ENCODE measurements at regions not wholly inside any gene's neighbourhood (a gene's known extent, or its start where the extent isn't known, plus 50 kb on each side); places are given as distances from the start of the nearest gene placed in this dataset.

- Mint-ChIP-seq H3K36me3 (no peaks in the 10 kb centered on the region), H3K27me3 (peaks cover 0 to 29% (median 14%) of the 10 kb centered on the region in 5 donors), H3K27ac (peak overlapping the region in 2 of 10 donors; percentile 10 to 58)
Observed at GRCh38 chr20:17878912-17879602, 89.5 kb downstream of the SNX5 start.

GRCh38 chr20:17878069-17878911 is 90.3 kb downstream of the SNX5 start:
- ATAC-seq, result no peak
- peak overlapping the region in 4 of 10 donors; percentile 10 to 58 (median 28) for H3K27ac Mint-ChIP-seq

More at GRCh38 chr20:17878912-17879602, 89.5 kb downstream of the SNX5 start:
- ATAC-seq (no peak), DNase-seq (no peak)
- peak overlapping the region in 1 of 10 donors; percentile 17 for H3K4me3 Mint-ChIP-seq
- H3K9me3 Mint-ChIP-seq, result no peaks in the 10 kb centered on the region
- POLR2A ChIA-PET, result no interaction called here
- H3K4me1 Mint-ChIP-seq, result peaks cover 4 to 37% (median 6%) of the 10 kb centered on the region in 4 donors

GRCh38 chr20:17875981-17876385 is 92.6 kb downstream of the SNX5 start:
- no peaks in the 10 kb centered on the region for H3K9me3 Mint-ChIP-seq
- ATAC-seq, result no peak

More at GRCh38 chr20:17878069-17878911, 90.3 kb downstream of the SNX5 start:
- H3K9me3 Mint-ChIP-seq, result no peaks in the 10 kb centered on the region
- POLR2A ChIA-PET, result no interaction called here
- no peak overlapping the region for H3K4me3 Mint-ChIP-seq
- H3K4me1 Mint-ChIP-seq, result peaks cover 4 to 40% (median 6%) of the 10 kb centered on the region in 4 donors
- DNase-seq, result no peak
- H3K27me3 Mint-ChIP-seq, result peaks cover 0 to 29% (median 13%) of the 10 kb centered on the region in 5 donors
- no peaks in the 10 kb centered on the region for H3K36me3 Mint-ChIP-seq

GRCh38 chr20:17875106-17875980 is 93.3 kb downstream of the SNX5 start:
- no peaks in the 10 kb centered on the region for H3K36me3 Mint-ChIP-seq
- ATAC-seq, result no peak
- H3K4me3 Mint-ChIP-seq, result no peak overlapping the region
- H3K4me1 Mint-ChIP-seq, result peaks cover 8 to 49% (median 15%) of the 10 kb centered on the region in 4 donors
- H3K27ac Mint-ChIP-seq, result no peak overlapping the region
- H3K9me3 Mint-ChIP-seq, result no peaks in the 10 kb centered on the region
- POLR2A ChIA-PET, result no interaction called here
- H3K27me3 Mint-ChIP-seq, result peaks cover 0 to 36% (median 10%) of the 10 kb centered on the region in 5 donors
- DNase-seq, result no peak

More at GRCh38 chr20:17875981-17876385, 92.6 kb downstream of the SNX5 start:
- Mint-ChIP-seq H3K36me3 (no peaks in the 10 kb centered on the region), H3K4me1 (peaks cover 8 to 49% (median 15%) of the 10 kb centered on the region in 4 donors), H3K27me3 (peaks cover 0 to 35% (median 10%) of the 10 kb centered on the region in 5 donors), H3K4me3 (no peak overlapping the region), H3K27ac (no peak overlapping the region)
- POLR2A ChIA-PET, result no interaction called here
- no peak for DNase-seq

GRCh38 chr20:17874271-17875105 is 94.1 kb downstream of the SNX5 start:
- DNase-seq (no peak), ATAC-seq (no peak)
- Mint-ChIP-seq H3K27ac (peak overlapping the region in 1 of 10 donors; percentile 51), H3K4me1 (peaks cover 8 to 49% (median 15%) of the 10 kb centered on the region in 4 donors), H3K9me3 (no peaks in the 10 kb centered on the region), H3K36me3 (no peaks in the 10 kb centered on the region), H3K27me3 (peaks cover 0 to 36% (median 10%) of the 10 kb centered on the region in 5 donors), H3K4me3 (no peak overlapping the region)
- POLR2A ChIA-PET, result no interaction called here

- Mint-ChIP-seq H3K27ac (peak overlapping the region in 1 of 10 donors; percentile 51), H3K27me3 (peaks cover 0 to 35% (median 13%) of the 10 kb centered on the region in 5 donors), H3K4me3 (no peak overlapping the region), H3K4me1 (peaks cover 5 to 40% (median 13%) of the 10 kb centered on the region in 4 donors), H3K36me3 (no peaks in the 10 kb centered on the region), H3K9me3 (no peaks in the 10 kb centered on the region)
- POLR2A ChIA-PET, result no interaction called here
- ATAC-seq, result no peak
- DNase-seq, result peak in 1 of 10 donors; percentile 7
Observed at GRCh38 chr20:17873410-17874270, 95.0 kb downstream of the SNX5 start.

- Mint-ChIP-seq H3K9me3 (no peaks in the 10 kb centered on the region), H3K27me3 (peaks cover 5 to 28% (median 13%) of the 10 kb centered on the region in 5 donors), H3K4me1 (peaks cover 4 to 35% (median 9%) of the 10 kb centered on the region in 4 donors), H3K27ac (no peak overlapping the region), H3K4me3 (no peak overlapping the region), H3K36me3 (no peaks in the 10 kb centered on the region)
- POLR2A ChIA-PET, result no interaction called here
- DNase-seq, result no peak
- no peak for ATAC-seq
Observed at GRCh38 chr20:17872959-17873358, 95.6 kb downstream of the SNX5 start.

- no peaks in the 10 kb centered on the region for H3K36me3 Mint-ChIP-seq
- DNase-seq, result no peak
- no peak for ATAC-seq
- H3K27me3 Mint-ChIP-seq, result peaks cover 5 to 23% (median 13%) of the 10 kb centered on the region in 5 donors
- H3K4me3 Mint-ChIP-seq, result peak overlapping the region in 1 of 10 donors; percentile 24
- H3K9me3 Mint-ChIP-seq, result no peaks in the 10 kb centered on the region
- peaks cover 4 to 32% (median 9%) of the 10 kb centered on the region in 4 donors for H3K4me1 Mint-ChIP-seq
- POLR2A ChIA-PET, result no interaction called here
- H3K27ac Mint-ChIP-seq, result peak overlapping the region in 1 of 10 donors; percentile 79
Observed at GRCh38 chr20:17872434-17872833, 96.2 kb downstream of the SNX5 start.

- peak overlapping the region in 2 of 10 donors; percentile 20 to 65 for H3K4me3 Mint-ChIP-seq
- peak overlapping the region in 2 of 10 donors; percentile 16 to 51 for H3K27ac Mint-ChIP-seq
- ATAC-seq, result no peak
- H3K27me3 Mint-ChIP-seq, result peaks cover 4 to 21% (median 10%) of the 10 kb centered on the region in 5 donors
- no peaks in the 10 kb centered on the region for H3K9me3 Mint-ChIP-seq
- H3K4me1 Mint-ChIP-seq, result peaks cover 4 to 26% (median 9%) of the 10 kb centered on the region in 4 donors
- POLR2A ChIA-PET, result no interaction called here
- no peaks in the 10 kb centered on the region for H3K36me3 Mint-ChIP-seq
- no peak for DNase-seq
Observed at GRCh38 chr20:17871886-17872285, 96.7 kb downstream of the SNX5 start.

- peaks cover 4 to 17% (median 8%) of the 10 kb centered on the region in 5 donors for H3K27me3 Mint-ChIP-seq
- H3K4me3 Mint-ChIP-seq, result no peak overlapping the region
- no peak overlapping the region for H3K27ac Mint-ChIP-seq
- H3K4me1 Mint-ChIP-seq, result peaks cover 4 to 21% (median 9%) of the 10 kb centered on the region in 4 donors
- H3K36me3 Mint-ChIP-seq, result no peaks in the 10 kb centered on the region
- DNase-seq, result no peak
- POLR2A ChIA-PET, result no interaction called here
- H3K9me3 Mint-ChIP-seq, result no peaks in the 10 kb centered on the region
- no peak for ATAC-seq
Observed at GRCh38 chr20:17871181-17871580, 97.4 kb downstream of the SNX5 start.
